Liver (tissue), 8 donors: ENCODE measurements at regions not wholly inside any gene's neighbourhood (a gene's known extent, or its start where the extent isn't known, plus 50 kb on each side); places are given as distances from the start of the nearest gene placed in this dataset.

ENCODE experiments used
- DNase-seq: peaks from one replicate; pipeline ENCODE4 v3.0.0-alpha.2; 2017; ENCODE audit warnings: low spot score
- H3K27ac ChIP-seq, 2 donors: one replicate each; pipeline ENCODE4 v1.7.0; 2013; ENCODE audit warnings: inconsistent platforms in 2 of 2, low read length in 2 of 2, control low read depth in 1 of 2, low read depth in 1 of 2, mild to moderate bottlenecking in 1 of 2
- H3K27me3 ChIP-seq, 4 donors: one replicate each; pipeline versions ENCODE4 v1.6.1 to v1.7.0; 2013; ENCODE audit warnings: low read length in 3 of 4, inconsistent platforms in 1 of 4, mild to moderate bottlenecking in 1 of 4, moderate library complexity in 1 of 4; ENCODE audit not compliant: control insufficient read depth in 4 of 4, insufficient read depth in 4 of 4
- H3K36me3 ChIP-seq, 4 donors: one replicate each; pipeline versions ENCODE4 v1.6.1 to v1.7.0; 2013; ENCODE audit warnings: low read length in 3 of 4, mild to moderate bottlenecking in 3 of 4, low read depth in 1 of 4, moderate library complexity in 1 of 4; ENCODE audit not compliant: control insufficient read depth in 4 of 4, insufficient read depth in 3 of 4
- H3K4me1 ChIP-seq, 4 donors: one replicate each; pipeline versions ENCODE4 v1.6.1 to v1.7.0; 2013; ENCODE audit warnings: low read length in 3 of 4, mild to moderate bottlenecking in 3 of 4, moderate library complexity in 1 of 4; ENCODE audit not compliant: control insufficient read depth in 4 of 4, insufficient read depth in 4 of 4
- H3K4me3 ChIP-seq, 3 donors: one replicate each; pipeline versions ENCODE4 v1.6.1 to v1.7.0; 2013; ENCODE audit warnings: low read length in 3 of 3, control low read depth in 1 of 3, low read depth in 1 of 3, mild to moderate bottlenecking in 1 of 3
- H3K9ac ChIP-seq, 2 donors: one replicate each; pipeline ENCODE4 v1.7.0; 2013; ENCODE audit warnings: low read length in 2 of 2, mild to moderate bottlenecking in 2 of 2, moderate library complexity in 2 of 2, control low read depth in 1 of 2, low read depth in 1 of 2
- H3K9me3 ChIP-seq, 4 donors: one replicate each; pipeline versions ENCODE4 v1.6.1 to v1.7.0; 2013; ENCODE audit warnings: low read length in 3 of 4; ENCODE audit not compliant: control insufficient read depth in 4 of 4
- EGR1 ChIP-seq, 2 donors: IDR thresholded peaks; 2 replicates each; pipeline ENCODE4 v1.6.1; 2016 to 2018; ENCODE audit warnings: antibody characterized with exemption in 2 of 2, low read depth in 2 of 2
- FOXA1 ChIP-seq: IDR thresholded peaks from 2 replicates; pipeline ENCODE4 v1.6.1; 2016; ENCODE audit warnings: antibody characterized with exemption
- GABPA ChIP-seq, 2 donors: IDR thresholded peaks in 1 of 2; conservative IDR thresholded peaks in 1 of 2; 2 replicates each; pipeline ENCODE4 v1.6.1; 2016; ENCODE audit warnings: antibody characterized with exemption in 2 of 2, mild to moderate bottlenecking in 1 of 2, moderate library complexity in 1 of 2
- HNF4A ChIP-seq, 2 donors: conservative IDR thresholded peaks; 2 replicates each; pipeline ENCODE4 v1.6.1; 2016; ENCODE audit warnings: antibody characterized with exemption in 2 of 2, mild to moderate bottlenecking in 2 of 2
- HNF4G ChIP-seq: IDR thresholded peaks from 2 replicates; pipeline ENCODE4 v1.6.1; 2016; ENCODE audit warnings: antibody characterized with exemption
- JUND ChIP-seq, 2 donors: IDR thresholded peaks; 2 replicates each; pipeline ENCODE4 v1.6.1; 2016; ENCODE audit warnings: antibody characterized with exemption in 2 of 2
- NR2F2 ChIP-seq: IDR thresholded peaks from 2 replicates; pipeline ENCODE4 v1.6.1; 2016; ENCODE audit warnings: antibody characterized with exemption
- RAD21 ChIP-seq, 2 donors: IDR thresholded peaks; 2 replicates each; pipeline ENCODE4 v1.6.1; 2016; ENCODE audit warnings: antibody characterized with exemption in 2 of 2, mild to moderate bottlenecking in 2 of 2
- SP1 ChIP-seq: IDR thresholded peaks from 2 replicates; pipeline ENCODE4 v1.6.1; 2018; ENCODE audit warnings: antibody characterized with exemption, mild to moderate bottlenecking
- TAF1 ChIP-seq: conservative IDR thresholded peaks from 2 replicates; pipeline ENCODE4 v1.6.1; 2016; ENCODE audit warnings: antibody characterized with exemption, mild to moderate bottlenecking
- WGBS: extraction: QIAGEN DNeasy Blood & Tissue Kit; methylation state at CpG from one replicate; pipeline ENCODE4 v1.1.7; 2013; 5-methylcytosine and 5-hydroxymethylcytosine counted together
- TF ChIP-seq, protein P1 (sequence below): IDR thresholded peaks from 2 replicates; pipeline ENCODE4 v1.6.1; 2016; ENCODE audit warnings: antibody characterized with exemption, mild to moderate bottlenecking
- TF ChIP-seq, protein P2 (sequence below): IDR thresholded peaks from 2 replicates; pipeline ENCODE4 v1.6.1; 2016; ENCODE audit warnings: antibody characterized with exemption
- TF ChIP-seq, protein P3 (sequence below): IDR thresholded peaks from 2 replicates; pipeline ENCODE4 v1.6.1; 2016; ENCODE audit warnings: antibody characterized with exemption
- TF ChIP-seq, protein P4 (sequence below): fragments of 150-350 bp; IDR thresholded peaks from 2 replicates; pipeline ENCODE4 v1.5.1; 2017; ENCODE audit warnings: improper control_type of control experiment, low read depth, low read length; ENCODE audit not compliant: missing input control
- TF ChIP-seq, protein P5 (sequence below): IDR thresholded peaks from 2 replicates; pipeline ENCODE4 v1.6.1; 2016; ENCODE audit warnings: antibody characterized with exemption
- donor health status: healthy.
- donor health status: healthy.
- donor health status: healthy.
- donor health status: healthy.
- donor health status: healthy.

DNA sequence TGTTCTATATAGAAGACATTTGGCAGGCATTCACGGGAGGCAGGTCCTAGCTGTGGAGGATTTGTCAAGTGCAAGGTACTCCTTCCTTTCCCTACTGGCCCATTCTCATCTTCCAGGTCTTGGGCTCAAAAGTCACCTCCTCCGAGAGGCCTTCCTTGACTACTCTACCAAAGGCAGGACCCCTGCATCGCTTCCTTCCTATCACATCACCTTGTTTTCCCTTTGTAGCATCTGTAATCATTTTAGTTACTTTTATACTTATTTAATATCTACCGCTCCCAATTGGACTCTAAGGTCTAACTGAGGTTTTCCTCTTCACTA lies 296.8 kb upstream of the KAZN start:
- Histone ChIP-seq H3K27me3 (no peaks in the 10 kb centered on the region), H3K9ac (no peak overlapping the region), H3K4me1 (no peaks in the 10 kb centered on the region), H3K9me3 (peaks cover 0 to 3% (median 0%) of the 10 kb centered on the region in 4 donors), H3K4me3 (no peak overlapping the region), H3K36me3 (no peaks in the 10 kb centered on the region), H3K27ac (no peak overlapping the region)
- 76% methylated on average over 4 of the region's 4 CpGs for WGBS
- DNase-seq: no peak
- TF ChIP-seq, protein P1, sequence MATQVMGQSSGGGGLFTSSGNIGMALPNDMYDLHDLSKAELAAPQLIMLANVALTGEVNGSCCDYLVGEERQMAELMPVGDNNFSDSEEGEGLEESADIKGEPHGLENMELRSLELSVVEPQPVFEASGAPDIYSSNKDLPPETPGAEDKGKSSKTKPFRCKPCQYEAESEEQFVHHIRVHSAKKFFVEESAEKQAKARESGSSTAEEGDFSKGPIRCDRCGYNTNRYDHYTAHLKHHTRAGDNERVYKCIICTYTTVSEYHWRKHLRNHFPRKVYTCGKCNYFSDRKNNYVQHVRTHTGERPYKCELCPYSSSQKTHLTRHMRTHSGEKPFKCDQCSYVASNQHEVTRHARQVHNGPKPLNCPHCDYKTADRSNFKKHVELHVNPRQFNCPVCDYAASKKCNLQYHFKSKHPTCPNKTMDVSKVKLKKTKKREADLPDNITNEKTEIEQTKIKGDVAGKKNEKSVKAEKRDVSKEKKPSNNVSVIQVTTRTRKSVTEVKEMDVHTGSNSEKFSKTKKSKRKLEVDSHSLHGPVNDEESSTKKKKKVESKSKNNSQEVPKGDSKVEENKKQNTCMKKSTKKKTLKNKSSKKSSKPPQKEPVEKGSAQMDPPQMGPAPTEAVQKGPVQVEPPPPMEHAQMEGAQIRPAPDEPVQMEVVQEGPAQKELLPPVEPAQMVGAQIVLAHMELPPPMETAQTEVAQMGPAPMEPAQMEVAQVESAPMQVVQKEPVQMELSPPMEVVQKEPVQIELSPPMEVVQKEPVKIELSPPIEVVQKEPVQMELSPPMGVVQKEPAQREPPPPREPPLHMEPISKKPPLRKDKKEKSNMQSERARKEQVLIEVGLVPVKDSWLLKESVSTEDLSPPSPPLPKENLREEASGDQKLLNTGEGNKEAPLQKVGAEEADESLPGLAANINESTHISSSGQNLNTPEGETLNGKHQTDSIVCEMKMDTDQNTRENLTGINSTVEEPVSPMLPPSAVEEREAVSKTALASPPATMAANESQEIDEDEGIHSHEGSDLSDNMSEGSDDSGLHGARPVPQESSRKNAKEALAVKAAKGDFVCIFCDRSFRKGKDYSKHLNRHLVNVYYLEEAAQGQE: no peak
- TF ChIP-seq NR2F2 (no peak), SP1 (no peak), TAF1 (no peak)

DNA sequence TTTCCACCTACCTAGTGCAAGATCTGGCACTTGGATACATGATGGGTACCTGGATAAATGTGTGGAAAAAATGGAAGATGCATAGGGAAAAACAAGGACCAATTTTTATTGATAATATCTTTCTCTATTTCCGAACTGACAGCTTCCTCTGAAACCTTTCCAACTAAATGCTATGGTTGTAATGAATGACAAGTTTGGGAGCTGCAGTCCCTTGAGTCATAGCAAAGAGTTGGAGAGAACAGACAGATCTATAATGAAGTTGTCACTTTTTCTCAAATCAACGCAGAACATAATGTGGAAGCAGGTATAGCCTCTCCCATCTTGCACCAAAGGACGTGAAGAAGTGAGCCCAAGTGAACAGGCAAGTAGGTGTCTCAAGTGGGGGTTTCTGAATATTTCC lies 296.5 kb upstream of the KAZN start:
- 75% methylated on average over 3 of the region's 3 CpGs for WGBS
- no peaks in the 10 kb centered on the region for H3K4me1 ChIP-seq
- H3K9me3 ChIP-seq: peaks cover 0 to 3% (median 0%) of the 10 kb centered on the region in 4 donors
- no peak overlapping the region for H3K4me3 ChIP-seq
- no peak overlapping the region for H3K9ac ChIP-seq
- no peaks in the 10 kb centered on the region for H3K36me3 ChIP-seq
- TF ChIP-seq, protein P2, sequence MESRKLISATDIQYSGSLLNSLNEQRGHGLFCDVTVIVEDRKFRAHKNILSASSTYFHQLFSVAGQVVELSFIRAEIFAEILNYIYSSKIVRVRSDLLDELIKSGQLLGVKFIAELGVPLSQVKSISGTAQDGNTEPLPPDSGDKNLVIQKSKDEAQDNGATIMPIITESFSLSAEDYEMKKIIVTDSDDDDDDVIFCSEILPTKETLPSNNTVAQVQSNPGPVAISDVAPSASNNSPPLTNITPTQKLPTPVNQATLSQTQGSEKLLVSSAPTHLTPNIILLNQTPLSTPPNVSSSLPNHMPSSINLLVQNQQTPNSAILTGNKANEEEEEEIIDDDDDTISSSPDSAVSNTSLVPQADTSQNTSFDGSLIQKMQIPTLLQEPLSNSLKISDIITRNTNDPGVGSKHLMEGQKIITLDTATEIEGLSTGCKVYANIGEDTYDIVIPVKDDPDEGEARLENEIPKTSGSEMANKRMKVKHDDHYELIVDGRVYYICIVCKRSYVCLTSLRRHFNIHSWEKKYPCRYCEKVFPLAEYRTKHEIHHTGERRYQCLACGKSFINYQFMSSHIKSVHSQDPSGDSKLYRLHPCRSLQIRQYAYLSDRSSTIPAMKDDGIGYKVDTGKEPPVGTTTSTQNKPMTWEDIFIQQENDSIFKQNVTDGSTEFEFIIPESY: no peak
- TF ChIP-seq FOXA1: no peak
- no peak for TF ChIP-seq SP1
- no peak for TF ChIP-seq GABPA (IDR thresholded peaks at IDR 0.05 in 1 of 2, conservative IDR thresholded peaks at IDR 0.05 in 1 of 2)
- TF ChIP-seq, protein P3, sequence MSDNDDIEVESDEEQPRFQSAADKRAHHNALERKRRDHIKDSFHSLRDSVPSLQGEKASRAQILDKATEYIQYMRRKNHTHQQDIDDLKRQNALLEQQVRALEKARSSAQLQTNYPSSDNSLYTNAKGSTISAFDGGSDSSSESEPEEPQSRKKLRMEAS: no peak
- TF ChIP-seq EGR1 (IDR thresholded peaks at IDR 0.05; ENCODE audit: low read depth in 2 of 2): no peak
- no peak for TF ChIP-seq TAF1
- no peak for TF ChIP-seq NR2F2
- TF ChIP-seq HNF4A (conservative IDR thresholded peaks at IDR 0.05): no peak
- TF ChIP-seq, protein P4, sequence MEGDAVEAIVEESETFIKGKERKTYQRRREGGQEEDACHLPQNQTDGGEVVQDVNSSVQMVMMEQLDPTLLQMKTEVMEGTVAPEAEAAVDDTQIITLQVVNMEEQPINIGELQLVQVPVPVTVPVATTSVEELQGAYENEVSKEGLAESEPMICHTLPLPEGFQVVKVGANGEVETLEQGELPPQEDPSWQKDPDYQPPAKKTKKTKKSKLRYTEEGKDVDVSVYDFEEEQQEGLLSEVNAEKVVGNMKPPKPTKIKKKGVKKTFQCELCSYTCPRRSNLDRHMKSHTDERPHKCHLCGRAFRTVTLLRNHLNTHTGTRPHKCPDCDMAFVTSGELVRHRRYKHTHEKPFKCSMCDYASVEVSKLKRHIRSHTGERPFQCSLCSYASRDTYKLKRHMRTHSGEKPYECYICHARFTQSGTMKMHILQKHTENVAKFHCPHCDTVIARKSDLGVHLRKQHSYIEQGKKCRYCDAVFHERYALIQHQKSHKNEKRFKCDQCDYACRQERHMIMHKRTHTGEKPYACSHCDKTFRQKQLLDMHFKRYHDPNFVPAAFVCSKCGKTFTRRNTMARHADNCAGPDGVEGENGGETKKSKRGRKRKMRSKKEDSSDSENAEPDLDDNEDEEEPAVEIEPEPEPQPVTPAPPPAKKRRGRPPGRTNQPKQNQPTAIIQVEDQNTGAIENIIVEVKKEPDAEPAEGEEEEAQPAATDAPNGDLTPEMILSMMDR: no peak
- no peak for TF ChIP-seq JUND (IDR thresholded peaks at IDR 0.05)
- TF ChIP-seq, protein P5, sequence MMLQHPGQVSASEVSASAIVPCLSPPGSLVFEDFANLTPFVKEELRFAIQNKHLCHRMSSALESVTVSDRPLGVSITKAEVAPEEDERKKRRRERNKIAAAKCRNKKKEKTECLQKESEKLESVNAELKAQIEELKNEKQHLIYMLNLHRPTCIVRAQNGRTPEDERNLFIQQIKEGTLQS: no peak
- no peak for TF ChIP-seq HNF4G
- TF ChIP-seq RAD21 (IDR thresholded peaks at IDR 0.05): no peak
- DNase-seq: no peak
- no peaks in the 10 kb centered on the region for H3K27me3 ChIP-seq
- no peak overlapping the region for H3K27ac ChIP-seq
